GM21515 (cell line): ENCODE measurements at regions not wholly inside any gene's neighbourhood (a gene's known extent, or its start where the extent isn't known, plus 50 kb on each side); places are given as distances from the start of the nearest gene placed in this dataset.
"Not testable (repeated sequence)": the region's sequence is repeated elsewhere in the genome, so short reads cannot be mapped to it uniquely, and the experiment has no call there.

ENCODE experiments used
- ATAC-seq: cut with Tn5 transposase; IDR thresholded peaks from one replicate; pipeline ENCODE4 v1.9.1; 2021; ENCODE audit not compliant: unreplicated experiment

GRCh38 chr4:28248269-28248668 lies 1387.6 kb downstream of the STIM2 start:
- ATAC-seq = no peak

DNA sequence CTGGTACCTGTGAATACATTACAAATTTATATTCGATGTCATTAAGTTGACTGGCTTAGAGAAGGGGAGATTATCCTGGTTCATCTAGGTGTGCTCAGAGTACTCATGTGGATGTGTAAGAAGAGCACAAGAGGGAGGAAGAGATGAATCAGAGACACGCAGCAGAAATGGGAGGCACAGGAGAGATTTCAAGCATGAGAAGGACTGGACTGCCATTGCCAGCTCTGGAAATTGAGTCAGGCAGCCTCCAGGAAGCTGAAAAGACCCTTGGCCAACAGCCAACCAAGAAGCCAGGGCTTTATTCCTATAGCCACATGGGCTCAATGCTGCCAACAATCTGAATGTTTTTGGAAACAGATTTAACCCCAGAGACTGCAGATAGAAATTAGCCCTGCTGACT lies 1390.0 kb downstream of the STIM2 start:
- ATAC-seq = no peak

DNA sequence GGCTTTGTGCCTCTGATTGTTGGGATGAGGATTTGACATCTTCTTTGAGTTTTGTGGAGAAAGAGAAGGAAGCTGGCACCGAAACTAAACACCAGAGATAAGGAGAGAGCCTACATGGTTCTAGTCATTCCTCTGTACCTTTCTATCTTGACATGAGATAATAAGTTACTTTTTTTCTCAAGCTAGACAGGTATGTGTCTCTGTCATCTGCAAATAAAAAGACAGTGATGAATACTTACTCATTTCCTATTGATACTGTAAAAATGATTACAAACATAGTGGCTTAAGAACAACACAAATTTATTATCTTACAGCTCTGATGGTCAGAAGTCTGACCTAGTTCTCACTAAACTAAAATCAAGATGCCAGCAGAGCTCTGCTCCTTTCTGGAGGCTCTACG lies 1391.2 kb downstream of the STIM2 start:
- ATAC-seq = no peak

- ATAC-seq = no peak
Observed at GRCh38 chr4:28254003-28254402, 1393.4 kb downstream of the STIM2 start.

- no peak for ATAC-seq
Observed at GRCh38 chr4:28256295-28256694, 1395.7 kb downstream of the STIM2 start.

GRCh38 chr4:28259951-28260350 lies 1399.3 kb downstream of the STIM2 start:
- ATAC-seq = no peak

DNA sequence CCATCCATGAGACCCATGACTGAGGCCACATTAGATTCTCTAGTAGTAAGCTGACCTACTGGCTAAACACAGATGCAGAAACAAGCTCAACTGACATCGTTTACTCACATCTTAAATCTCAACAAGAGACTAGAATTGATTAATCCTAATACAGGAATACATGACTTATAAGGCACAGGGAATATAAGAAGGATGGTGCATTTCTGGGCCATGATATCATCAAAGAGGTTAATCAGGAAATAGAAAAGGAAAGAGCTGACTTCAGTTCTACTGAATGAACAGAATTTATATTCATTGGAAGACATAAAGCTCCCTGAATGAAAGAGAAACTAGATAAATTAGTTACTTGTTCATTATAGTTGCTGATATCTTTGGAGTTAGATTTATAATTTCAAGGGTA lies 1406.5 kb downstream of the STIM2 start:
- no peak for ATAC-seq

- no peak for ATAC-seq
Observed at GRCh38 chr4:28269426-28269825, 1408.8 kb downstream of the STIM2 start.

GRCh38 chr4:28277931-28278330 lies 1417.3 kb downstream of the STIM2 start:
- no peak for ATAC-seq

DNA sequence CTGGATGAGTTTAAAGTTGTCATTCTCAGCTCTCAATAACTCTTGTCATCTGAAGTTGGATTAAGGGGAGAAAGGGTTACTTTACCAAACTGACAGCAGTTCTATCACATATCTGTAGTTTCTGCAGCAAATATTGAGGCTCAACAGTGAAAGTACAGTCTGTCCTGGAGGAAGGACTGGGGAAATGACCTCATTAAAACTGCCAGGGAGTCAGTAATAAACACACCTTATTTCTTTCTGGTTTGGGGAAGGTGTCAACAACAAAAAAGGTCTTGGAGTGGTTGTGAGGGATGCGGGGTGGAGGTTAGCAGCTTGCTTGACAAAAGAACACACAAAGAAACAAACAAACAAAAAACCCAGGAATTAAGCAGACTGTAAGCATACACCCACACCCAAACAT lies 1418.0 kb downstream of the STIM2 start:
- ATAC-seq = no peak

GRCh38 chr4:28279249-28279648 lies 1418.6 kb downstream of the STIM2 start:
- ATAC-seq = no peak

DNA sequence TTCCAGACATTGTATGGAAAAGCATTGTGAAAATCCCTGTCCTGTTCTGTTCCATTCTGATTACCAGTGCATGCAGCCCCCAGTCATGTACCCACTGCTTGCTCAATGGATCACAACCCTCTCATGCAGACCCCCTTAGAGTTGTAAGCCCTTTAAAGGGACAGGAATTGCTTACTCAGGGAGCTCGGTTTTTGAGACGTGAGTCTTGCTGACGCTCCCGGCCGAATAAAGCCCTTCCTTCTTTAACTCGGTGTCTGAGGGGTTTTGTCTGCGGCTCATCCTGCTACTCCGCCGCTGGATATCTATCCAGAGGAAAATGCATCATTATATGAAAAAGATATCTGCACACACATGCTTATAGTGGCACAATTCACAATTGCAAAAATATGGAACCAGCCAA lies 1425.6 kb downstream of the STIM2 start:
- not testable (repeated sequence) for ATAC-seq

GRCh38 chr4:28287831-28288233 lies 1427.2 kb downstream of the STIM2 start:
- no peak for ATAC-seq

DNA sequence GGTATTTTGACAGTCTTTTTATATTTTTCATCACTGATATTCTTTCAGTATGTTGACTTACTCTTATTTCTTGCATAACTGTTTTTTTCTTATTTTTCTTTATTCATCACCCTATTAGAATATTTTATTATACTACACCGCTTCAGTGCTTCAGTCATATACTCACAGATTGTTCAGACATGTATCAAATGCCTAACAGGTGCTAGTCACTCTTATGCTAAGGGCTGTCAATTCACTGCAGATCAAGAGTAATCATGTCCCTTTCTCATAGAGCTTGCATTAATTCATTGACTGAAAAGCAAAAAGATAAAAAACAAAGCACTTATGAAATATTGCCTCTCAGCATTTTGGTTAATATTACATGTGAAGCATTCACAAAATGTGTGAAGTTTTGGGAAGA lies 1435.6 kb downstream of the STIM2 start:
- no peak for ATAC-seq

DNA sequence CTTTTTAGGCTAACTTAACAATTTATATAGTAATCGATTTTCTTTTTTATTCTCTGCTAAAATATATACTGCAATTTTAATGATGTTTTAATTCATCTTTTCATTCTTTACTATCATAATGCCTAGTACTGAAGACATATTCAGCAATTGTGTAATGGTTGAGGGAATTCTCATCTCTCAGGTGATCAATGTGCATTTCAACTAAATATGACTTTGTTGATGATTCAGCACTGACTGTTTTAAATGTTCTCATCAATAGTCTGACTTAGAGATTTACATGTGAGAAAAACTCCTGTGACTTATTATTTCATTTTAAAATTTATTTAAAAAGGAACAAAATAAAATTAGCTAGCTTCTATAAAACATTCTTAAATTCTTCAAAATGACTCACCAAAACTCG lies 1450.3 kb downstream of the STIM2 start:
- no peak for ATAC-seq

GRCh38 chr4:28312497-28312896 lies 1451.9 kb downstream of the STIM2 start:
- not testable (repeated sequence) for ATAC-seq

DNA sequence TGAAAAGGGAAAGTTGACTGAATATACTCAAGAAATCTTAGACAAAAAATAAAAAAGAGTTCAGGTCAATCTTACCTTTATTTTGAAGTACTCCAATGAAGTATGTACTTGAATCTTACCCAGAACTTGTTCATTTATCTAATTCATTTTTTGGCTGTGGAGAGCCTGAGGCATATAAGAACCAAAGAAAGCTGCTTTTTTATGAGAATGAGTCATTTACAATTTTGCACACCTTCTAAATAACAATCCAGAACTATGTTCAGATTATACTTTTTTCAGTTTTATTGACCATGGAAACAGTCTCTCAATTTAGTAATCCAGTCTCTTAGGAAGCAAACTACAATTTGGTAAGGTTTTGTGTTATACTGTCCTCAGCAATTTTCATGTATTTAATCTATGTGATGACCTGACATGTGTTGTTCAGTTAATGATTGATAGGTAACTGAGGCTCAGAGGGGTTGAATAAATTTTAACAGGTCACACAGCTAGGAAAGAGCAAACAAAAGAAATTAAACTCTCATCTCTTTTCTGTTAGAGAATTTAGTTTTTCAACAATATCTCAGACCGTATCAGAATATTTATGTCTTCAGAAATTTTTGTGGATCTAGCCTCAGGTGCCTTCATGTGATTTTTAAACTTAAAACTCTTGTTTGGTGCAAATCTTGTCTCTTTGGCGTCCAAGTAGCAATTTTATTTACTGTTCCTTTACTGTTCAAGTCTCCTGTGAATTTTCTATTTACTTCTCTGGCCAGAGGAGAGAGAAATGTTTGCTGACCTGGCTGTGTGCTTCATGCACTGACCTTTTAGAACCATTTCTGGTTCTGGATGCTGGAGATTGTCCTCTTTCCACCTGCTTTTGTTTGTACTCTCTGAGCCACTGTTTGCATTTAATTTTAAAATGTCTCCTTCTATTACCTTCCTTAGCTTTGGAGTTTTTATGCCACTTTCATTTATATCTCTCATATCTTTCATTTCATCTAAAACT lies 1453.4 kb downstream of the STIM2 start:
- ATAC-seq = no peak

GRCh38 chr4:28317221-28317620 lies 1456.6 kb downstream of the STIM2 start:
- ATAC-seq = no peak

GRCh38 chr4:28334249-28334648 lies 1473.6 kb downstream of the STIM2 start:
- no peak for ATAC-seq

GRCh38 chr4:28341784-28342183 lies 1481.1 kb downstream of the STIM2 start:
- ATAC-seq = no peak

- no peak for ATAC-seq
Observed at GRCh38 chr4:28350485-28350884, 1489.8 kb downstream of the STIM2 start.

DNA sequence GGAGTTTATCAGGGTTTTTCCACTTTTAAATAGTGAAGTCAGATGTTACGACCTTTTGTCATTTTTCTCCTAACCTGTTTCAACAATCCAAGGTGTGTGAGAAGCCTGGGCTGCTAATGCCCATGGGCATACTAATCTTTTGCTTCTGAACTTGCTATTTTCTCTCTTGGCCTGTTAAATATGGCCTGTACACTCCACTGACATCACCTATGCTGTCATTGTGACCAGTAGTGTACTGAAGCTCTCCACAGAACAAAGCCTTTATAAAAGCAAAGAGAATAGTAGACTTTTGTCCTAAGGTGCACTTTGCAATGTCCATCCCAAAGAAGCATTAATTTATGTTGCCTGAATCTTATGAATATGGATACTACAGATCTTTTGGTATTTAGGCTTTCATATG lies 1490.5 kb downstream of the STIM2 start:
- no peak for ATAC-seq

DNA sequence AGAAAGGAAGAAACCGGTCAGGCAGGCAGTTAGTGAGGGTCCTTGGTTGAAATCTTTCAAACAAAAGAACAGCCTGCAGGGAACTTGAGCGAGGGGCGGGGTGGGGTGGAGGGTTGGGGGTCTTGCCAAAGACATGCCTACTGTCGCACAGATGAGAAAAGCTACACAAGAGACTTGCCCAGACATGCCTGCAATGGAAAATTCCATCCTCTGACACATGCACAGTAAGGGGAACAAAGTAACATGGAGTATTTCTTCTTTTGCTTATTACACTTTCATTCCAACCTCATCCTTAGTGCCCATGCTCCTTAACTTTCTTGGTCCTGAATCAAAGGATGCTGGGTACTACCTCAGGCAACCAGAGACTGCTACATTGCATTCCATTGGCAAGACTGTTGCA lies 1491.2 kb downstream of the STIM2 start:
- no peak for ATAC-seq
